HEK293 (cell line): ENCODE measurements at regions not wholly inside any gene's neighbourhood (a gene's known extent, or its start where the extent isn't known, plus 50 kb on each side); places are given as distances from the start of the nearest gene placed in this dataset.

Experiments
- CTCF ChIP-seq: fragments of 450-650 bp; formaldehyde crosslinking; IDR thresholded peaks from 2 replicates; pipeline ENCODE4 v1.5.1; 2016; ENCODE audit warnings: missing biosample characterization, missing genetic modification characterization
- GLIS2 ChIP-seq: fragments of 450-650 bp; formaldehyde crosslinking; IDR thresholded peaks from 2 replicates; pipeline ENCODE4 v1.5.1; 2016; ENCODE audit warnings: missing biosample characterization, missing genetic modification characterization
- KLF9 ChIP-seq: fragments of 450-650 bp; formaldehyde crosslinking; IDR thresholded peaks from 2 replicates; pipeline ENCODE4 v1.5.1; 2016; ENCODE audit warnings: missing biosample characterization, missing genetic modification characterization, low read depth
- REST ChIP-seq: fragments of 450-650 bp; formaldehyde crosslinking; IDR thresholded peaks from 2 replicates; pipeline ENCODE4 v1.5.1; 2016; ENCODE audit warnings: missing biosample characterization, missing genetic modification characterization
- ZBTB11 ChIP-seq: fragments of 450-650 bp; formaldehyde crosslinking; conservative IDR thresholded peaks from 2 replicates; pipeline ENCODE4 v1.5.1; 2016; ENCODE audit warnings: low read depth, missing biosample characterization, missing genetic modification characterization
- ZBTB44 ChIP-seq: fragments of 450-650 bp; IDR thresholded peaks from 2 replicates; pipeline ENCODE4 v1.5.1; 2018; ENCODE audit warnings: missing biosample characterization, mild to moderate bottlenecking, missing genetic modification characterization
- ZNF274 ChIP-seq, 2 experiments: fragments of 200-500 bp in 1 of 2; fragments of 450-650 bp in 1 of 2; sonication (Bioruptor generic) in 1 of 2; formaldehyde crosslinking in 1 of 2; IDR thresholded peaks; 2 replicates each; pipeline versions ENCODE4 v1.5.1 to v1.6.1; 2014 to 2016; ENCODE audit warnings: borderline replicate concordance in 1 of 2, inconsistent platforms in 1 of 2, low read length in 1 of 2, missing biosample characterization in 1 of 2, missing genetic modification characterization in 1 of 2
- ZNF513 ChIP-seq: fragments of 450-650 bp; IDR thresholded peaks from 2 replicates; pipeline ENCODE4 v1.5.1; 2018; ENCODE audit warnings: missing biosample characterization, missing genetic modification characterization
- ZNF639 ChIP-seq: fragments of 450-650 bp; formaldehyde crosslinking; IDR thresholded peaks from 2 replicates; pipeline ENCODE4 v1.5.1; 2016; ENCODE audit warnings: missing biosample characterization, missing genetic modification characterization

- TF ChIP-seq CTCF (tag by site-specific recombination): no peak
- no peak for TF ChIP-seq ZBTB44 (tag by site-specific recombination)
- no peak for TF ChIP-seq ZNF274 (IDR thresholded peaks at IDR 0.05; ENCODE audit: low read length)
- TF ChIP-seq ZNF274 (tag by site-specific recombination; IDR thresholded peaks at IDR 0.05; ENCODE audit: borderline replicate concordance): no peak
- no peak for TF ChIP-seq KLF9 (tag by site-specific recombination)
- TF ChIP-seq GLIS2 (tag by site-specific recombination): no peak
- TF ChIP-seq ZNF513 (tag by site-specific recombination): no peak
- TF ChIP-seq REST: no peak
- no peak for TF ChIP-seq ZNF639 (tag by site-specific recombination)
- no peak for TF ChIP-seq ZBTB11 (tag by site-specific recombination)
Observed at GRCh38 chr1:90134175-90134955, 139.5 kb downstream of the ZNF326 start.
